HepG2 (cell line): ENCODE measurements at regions not wholly inside any gene's neighbourhood (a gene's known extent, or its start where the extent isn't known, plus 50 kb on each side); places are given as distances from the start of the nearest gene placed in this dataset.

Experiments used
- SPEN ChIP-seq: sonication (generic); formaldehyde crosslinking; IDR thresholded peaks from 2 replicates; pipeline ENCODE4 v1.5.1; 2020; ENCODE audit warnings: low read depth, mild to moderate bottlenecking, missing genetic modification reagents
- TGIF2 ChIP-seq: IDR thresholded peaks from 2 replicates; pipeline ENCODE4 v1.6.1; 2016; ENCODE audit warnings: control low read depth, missing compliant biosample characterization
- ZNF547 ChIP-seq: sonication (generic); formaldehyde crosslinking; IDR thresholded peaks from 2 replicates; pipeline ENCODE4 v1.5.1; 2020; ENCODE audit warnings: mild to moderate bottlenecking, missing genetic modification reagents
- TF ChIP-seq, protein P1 (sequence below): IDR thresholded peaks from 2 replicates; pipeline ENCODE4 v1.6.1; 2018; ENCODE audit warnings: missing genetic modification reagents, mild to moderate bottlenecking, missing compliant biosample characterization
- TF ChIP-seq, protein P2 (sequence below): sonication (generic); formaldehyde crosslinking; IDR thresholded peaks from 2 replicates; pipeline ENCODE4 v1.8.1; 2023; ENCODE audit warnings: mild to moderate bottlenecking, missing genetic modification reagents
- TF ChIP-seq, protein P3 (sequence below): sonication (generic); formaldehyde crosslinking; IDR thresholded peaks from 2 replicates; pipeline ENCODE4 v1.5.0; 2020; ENCODE audit warnings: mild to moderate bottlenecking, missing genetic modification reagents, moderate library complexity
- TF ChIP-seq, protein P4 (sequence below): sonication (generic); formaldehyde crosslinking; IDR thresholded peaks from 2 replicates; pipeline ENCODE4 v1.4.0; 2020; ENCODE audit warnings: missing genetic modification reagents; ENCODE audit errors: not compliant biosample characterization
- TF ChIP-seq, protein P5 (sequence below): sonication (generic); formaldehyde crosslinking; IDR thresholded peaks from 2 replicates; pipeline ENCODE4 v1.4.0; 2020; ENCODE audit warnings: mild to moderate bottlenecking, missing genetic modification reagents

DNA sequence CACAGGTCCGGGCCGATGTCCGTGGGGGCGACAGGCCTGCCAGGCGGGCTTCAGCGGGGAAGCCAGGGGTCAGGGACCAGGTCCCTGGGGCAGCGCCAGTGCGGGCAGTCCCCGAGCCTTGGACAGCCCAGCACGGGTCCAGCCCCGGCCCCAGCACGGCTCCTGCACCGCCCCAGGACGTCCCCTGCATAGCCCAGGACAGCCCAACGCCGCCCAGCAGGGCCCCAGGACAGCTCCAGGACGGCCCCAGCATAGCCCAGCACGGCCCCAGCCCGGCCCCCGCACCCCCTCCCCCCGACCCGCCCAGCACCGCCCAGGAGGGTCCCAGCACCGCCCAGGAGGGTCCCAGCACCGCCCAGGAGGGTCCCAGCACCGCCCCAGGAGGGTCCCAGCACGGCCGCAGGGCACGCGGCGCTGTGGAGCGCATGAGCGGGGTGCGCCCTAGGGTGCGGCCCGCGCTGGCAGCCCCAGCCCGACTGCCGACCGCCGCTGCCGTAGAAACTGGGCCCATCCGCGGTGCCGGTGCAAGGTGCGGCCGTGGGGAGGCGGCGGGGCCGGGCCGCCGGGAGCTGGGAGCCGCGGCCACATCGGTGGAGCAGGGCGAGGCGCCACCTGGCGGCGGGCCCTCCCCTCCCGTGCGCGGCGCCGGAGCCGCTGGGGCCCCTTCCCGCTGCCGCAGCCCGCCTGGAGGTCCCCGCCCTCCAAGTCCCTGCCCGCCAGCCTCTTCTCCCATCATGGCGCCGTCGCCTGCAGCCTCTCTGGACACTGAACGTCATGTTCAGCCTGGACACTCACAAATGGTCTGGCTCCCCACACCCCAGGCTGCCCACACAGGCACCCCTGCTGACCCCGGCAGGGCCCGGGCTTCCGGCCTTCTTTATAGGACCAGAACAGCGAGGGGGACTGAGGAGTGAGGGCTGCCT lies 106.8 kb upstream of the NKX1-1 start (continued):
- TF ChIP-seq, protein P1, sequence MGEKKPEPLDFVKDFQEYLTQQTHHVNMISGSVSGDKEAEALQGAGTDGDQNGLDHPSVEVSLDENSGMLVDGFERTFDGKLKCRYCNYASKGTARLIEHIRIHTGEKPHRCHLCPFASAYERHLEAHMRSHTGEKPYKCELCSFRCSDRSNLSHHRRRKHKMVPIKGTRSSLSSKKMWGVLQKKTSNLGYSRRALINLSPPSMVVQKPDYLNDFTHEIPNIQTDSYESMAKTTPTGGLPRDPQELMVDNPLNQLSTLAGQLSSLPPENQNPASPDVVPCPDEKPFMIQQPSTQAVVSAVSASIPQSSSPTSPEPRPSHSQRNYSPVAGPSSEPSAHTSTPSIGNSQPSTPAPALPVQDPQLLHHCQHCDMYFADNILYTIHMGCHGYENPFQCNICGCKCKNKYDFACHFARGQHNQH (CRISPR knock-in tag), result no peak
- TF ChIP-seq, protein P2, sequence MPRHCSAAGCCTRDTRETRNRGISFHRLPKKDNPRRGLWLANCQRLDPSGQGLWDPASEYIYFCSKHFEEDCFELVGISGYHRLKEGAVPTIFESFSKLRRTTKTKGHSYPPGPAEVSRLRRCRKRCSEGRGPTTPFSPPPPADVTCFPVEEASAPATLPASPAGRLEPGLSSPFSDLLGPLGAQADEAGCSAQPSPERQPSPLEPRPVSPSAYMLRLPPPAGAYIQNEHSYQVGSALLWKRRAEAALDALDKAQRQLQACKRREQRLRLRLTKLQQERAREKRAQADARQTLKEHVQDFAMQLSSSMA (CRISPR knock-in tag), result peak; percentile 98
- 0 out of 2 replicates have a peak, but pooled peaks have one; percentile 31 for TF ChIP-seq SPEN (CRISPR knock-in tag)
- no peak for TF ChIP-seq ZNF547 (CRISPR knock-in tag)
- TF ChIP-seq, protein P3, sequence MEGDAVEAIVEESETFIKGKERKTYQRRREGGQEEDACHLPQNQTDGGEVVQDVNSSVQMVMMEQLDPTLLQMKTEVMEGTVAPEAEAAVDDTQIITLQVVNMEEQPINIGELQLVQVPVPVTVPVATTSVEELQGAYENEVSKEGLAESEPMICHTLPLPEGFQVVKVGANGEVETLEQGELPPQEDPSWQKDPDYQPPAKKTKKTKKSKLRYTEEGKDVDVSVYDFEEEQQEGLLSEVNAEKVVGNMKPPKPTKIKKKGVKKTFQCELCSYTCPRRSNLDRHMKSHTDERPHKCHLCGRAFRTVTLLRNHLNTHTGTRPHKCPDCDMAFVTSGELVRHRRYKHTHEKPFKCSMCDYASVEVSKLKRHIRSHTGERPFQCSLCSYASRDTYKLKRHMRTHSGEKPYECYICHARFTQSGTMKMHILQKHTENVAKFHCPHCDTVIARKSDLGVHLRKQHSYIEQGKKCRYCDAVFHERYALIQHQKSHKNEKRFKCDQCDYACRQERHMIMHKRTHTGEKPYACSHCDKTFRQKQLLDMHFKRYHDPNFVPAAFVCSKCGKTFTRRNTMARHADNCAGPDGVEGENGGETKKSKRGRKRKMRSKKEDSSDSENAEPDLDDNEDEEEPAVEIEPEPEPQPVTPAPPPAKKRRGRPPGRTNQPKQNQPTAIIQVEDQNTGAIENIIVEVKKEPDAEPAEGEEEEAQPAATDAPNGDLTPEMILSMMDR (CRISPR knock-in tag), result peak; percentile 62
- no peak for TF ChIP-seq TGIF2 (CRISPR knock-in tag)
- TF ChIP-seq, protein P4, sequence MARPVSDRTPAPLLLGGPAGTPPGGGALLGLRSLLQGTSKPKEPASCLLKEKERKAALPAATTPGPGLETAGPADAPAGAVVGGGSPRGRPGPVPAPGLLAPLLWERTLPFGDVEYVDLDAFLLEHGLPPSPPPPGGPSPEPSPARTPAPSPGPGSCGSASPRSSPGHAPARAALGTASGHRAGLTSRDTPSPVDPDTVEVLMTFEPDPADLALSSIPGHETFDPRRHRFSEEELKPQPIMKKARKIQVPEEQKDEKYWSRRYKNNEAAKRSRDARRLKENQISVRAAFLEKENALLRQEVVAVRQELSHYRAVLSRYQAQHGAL, result no peak
- TF ChIP-seq, protein P5, sequence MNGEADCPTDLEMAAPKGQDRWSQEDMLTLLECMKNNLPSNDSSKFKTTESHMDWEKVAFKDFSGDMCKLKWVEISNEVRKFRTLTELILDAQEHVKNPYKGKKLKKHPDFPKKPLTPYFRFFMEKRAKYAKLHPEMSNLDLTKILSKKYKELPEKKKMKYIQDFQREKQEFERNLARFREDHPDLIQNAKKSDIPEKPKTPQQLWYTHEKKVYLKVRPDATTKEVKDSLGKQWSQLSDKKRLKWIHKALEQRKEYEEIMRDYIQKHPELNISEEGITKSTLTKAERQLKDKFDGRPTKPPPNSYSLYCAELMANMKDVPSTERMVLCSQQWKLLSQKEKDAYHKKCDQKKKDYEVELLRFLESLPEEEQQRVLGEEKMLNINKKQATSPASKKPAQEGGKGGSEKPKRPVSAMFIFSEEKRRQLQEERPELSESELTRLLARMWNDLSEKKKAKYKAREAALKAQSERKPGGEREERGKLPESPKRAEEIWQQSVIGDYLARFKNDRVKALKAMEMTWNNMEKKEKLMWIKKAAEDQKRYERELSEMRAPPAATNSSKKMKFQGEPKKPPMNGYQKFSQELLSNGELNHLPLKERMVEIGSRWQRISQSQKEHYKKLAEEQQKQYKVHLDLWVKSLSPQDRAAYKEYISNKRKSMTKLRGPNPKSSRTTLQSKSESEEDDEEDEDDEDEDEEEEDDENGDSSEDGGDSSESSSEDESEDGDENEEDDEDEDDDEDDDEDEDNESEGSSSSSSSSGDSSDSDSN (CRISPR knock-in tag), result peak; percentile 96; the same call in 1 of the 2 replicates
- TF ChIP-seq, all 625 proteins: peak for 25
